ENCODE measurements at regions not wholly inside any gene's neighbourhood (a gene's known extent, or its start where the extent isn't known, plus 50 kb on each side); places are given as distances from the start of the nearest gene placed in this dataset.

GRCh38 chr9:78882481-78882880, 585.6 kb downstream of the PSAT1 start:
- POLR2A ChIA-PET = no interaction called here
- no peaks in the 10 kb centered on the region for H3K36me3 ChIP-seq (ENCODE audit: insufficient read depth, low read length)
- no peaks in the 10 kb centered on the region for H3K27me3 Mint-ChIP-seq
- CTCF ChIA-PET = no interaction called here
- no peaks in the 10 kb centered on the region for H3K36me3 Mint-ChIP-seq
- no peaks in the 10 kb centered on the region for H3K9me3 ChIP-seq (ENCODE audit: low read length)
- no peaks in the 10 kb centered on the region for H3K4me1 ChIP-seq (ENCODE audit: insufficient read depth, low read length)
- no peak overlapping the region for H3K27ac Mint-ChIP-seq
- no peak for DNase-seq
- H3K27ac ChIP-seq (ENCODE audit: low read depth, low read length) = no peak overlapping the region
- H3K4me3 Mint-ChIP-seq = no peak overlapping the region
- peaks cover 0 to 2% (median 0%) of the 10 kb centered on the region in 5 donors for H3K9me3 Mint-ChIP-seq
- no peaks in the 10 kb centered on the region for H3K4me1 Mint-ChIP-seq
- H3K27me3 ChIP-seq (ENCODE audit: insufficient read depth, low read length, poor library complexity, severe bottlenecking) = no peaks in the 10 kb centered on the region
- no peak overlapping the region for H3K4me3 ChIP-seq (ENCODE audit: low read length)

DNA sequence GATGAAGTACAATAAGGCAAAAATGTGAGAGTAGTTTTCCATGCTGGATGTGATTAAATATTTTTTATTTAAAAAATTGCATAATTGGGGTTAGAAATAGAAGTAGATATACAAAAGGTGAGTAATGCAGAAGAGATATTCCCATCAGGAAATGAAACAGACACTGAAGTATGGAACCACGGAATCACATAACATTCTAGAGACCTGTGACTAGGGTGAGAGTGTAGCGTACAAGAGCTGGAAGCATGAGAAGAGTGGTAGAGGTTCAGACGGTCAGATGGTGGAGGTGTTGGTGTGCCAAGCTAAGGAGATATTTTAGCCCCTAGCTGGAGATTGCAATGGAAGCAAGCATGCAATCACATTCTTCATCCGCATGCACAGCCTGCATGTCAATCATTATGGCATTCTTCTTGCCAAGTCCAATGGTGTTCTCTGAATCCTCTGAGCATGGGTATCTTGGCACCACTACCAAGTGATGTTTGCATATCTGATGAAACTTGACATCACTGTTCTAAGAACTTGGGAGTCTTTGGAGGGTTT, 587.8 kb downstream of the PSAT1 start:
- Mint-ChIP-seq H3K27me3 (no peaks in the 10 kb centered on the region), H3K9me3 (peaks cover 0 to 4% (median 0%) of the 10 kb centered on the region in 5 donors)
- CTCF ChIA-PET = no interaction called here

DNA sequence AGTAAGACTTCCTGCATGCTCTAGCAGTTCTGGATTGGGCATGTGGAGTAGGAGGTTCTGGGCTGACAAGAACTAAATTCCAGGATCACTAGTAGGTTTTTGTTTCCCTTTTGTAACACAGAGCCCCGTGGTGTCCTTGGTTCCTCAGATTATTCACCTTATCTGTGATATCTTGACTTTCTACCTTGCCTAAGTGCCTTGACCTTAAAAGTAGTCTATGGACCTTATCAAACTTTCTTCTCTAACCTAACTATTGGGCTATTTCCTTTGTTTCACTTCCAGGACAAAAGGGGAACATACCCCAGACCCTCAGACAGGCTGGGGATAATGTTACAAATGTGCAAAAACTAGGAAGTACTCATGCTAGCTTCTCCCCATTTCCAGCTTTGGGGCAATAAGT, 595.3 kb downstream of the PSAT1 start:
- Mint-ChIP-seq H3K27me3 (no peaks in the 10 kb centered on the region), H3K4me1 (no peaks in the 10 kb centered on the region), H3K4me3 (no peak overlapping the region), H3K9me3 (peaks cover 0 to 4% (median 2%) of the 10 kb centered on the region in 5 donors), H3K36me3 (no peaks in the 10 kb centered on the region), H3K27ac (no peak overlapping the region)
- Histone ChIP-seq H3K4me1 (ENCODE audit: insufficient read depth, low read length) (no peaks in the 10 kb centered on the region), H3K9me3 (ENCODE audit: low read length) (no peaks in the 10 kb centered on the region), H3K27ac (ENCODE audit: low read depth, low read length) (no peak overlapping the region), H3K27me3 (ENCODE audit: insufficient read depth, low read length, poor library complexity, severe bottlenecking) (no peaks in the 10 kb centered on the region), H3K36me3 (ENCODE audit: insufficient read depth, low read length) (no peaks in the 10 kb centered on the region), H3K4me3 (ENCODE audit: low read length) (no peak overlapping the region)
- ChIA-PET CTCF (interaction anchor here (1.0 kb wide), 1 partner anchor 12 kb away, joined by 3 read pairs; no protein-coding TSS in a partner anchor), POLR2A (no interaction called here)
- DNase-seq = no peak

More for the DNA sequence above, 587.8 kb downstream of the PSAT1 start:
- Mint-ChIP-seq H3K4me1 (no peaks in the 10 kb centered on the region), H3K36me3 (no peaks in the 10 kb centered on the region), H3K4me3 (no peak overlapping the region), H3K27ac (no peak overlapping the region)
- Histone ChIP-seq H3K36me3 (ENCODE audit: insufficient read depth, low read length) (no peaks in the 10 kb centered on the region), H3K9me3 (ENCODE audit: low read length) (no peaks in the 10 kb centered on the region), H3K4me3 (ENCODE audit: low read length) (no peak overlapping the region), H3K4me1 (ENCODE audit: insufficient read depth, low read length) (no peaks in the 10 kb centered on the region), H3K27ac (ENCODE audit: low read depth, low read length) (no peak overlapping the region), H3K27me3 (ENCODE audit: insufficient read depth, low read length, poor library complexity, severe bottlenecking) (no peaks in the 10 kb centered on the region)
- DNase-seq = no peak
- POLR2A ChIA-PET = no interaction called here

DNA sequence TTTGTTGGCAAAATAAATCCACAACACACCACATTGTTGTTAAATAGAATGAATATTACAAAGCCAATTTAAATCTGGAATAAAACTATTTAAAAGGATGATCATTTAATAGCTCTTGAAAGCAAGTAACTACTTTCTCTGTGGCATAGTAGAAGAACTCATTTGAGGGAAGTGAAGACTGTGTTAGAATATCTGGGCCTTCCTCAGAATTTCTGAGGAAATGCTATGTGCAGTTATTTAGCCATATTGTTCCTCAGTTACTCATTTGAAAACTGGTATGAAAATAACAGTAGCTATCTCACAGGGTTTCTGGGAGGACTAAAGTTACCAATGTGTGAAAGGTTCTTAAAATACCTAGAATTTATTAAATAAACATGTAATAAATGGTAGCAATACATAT, 595.8 kb downstream of the PSAT1 start:
- DNase-seq = no peak
- Histone ChIP-seq H3K9me3 (ENCODE audit: low read length) (no peaks in the 10 kb centered on the region), H3K27ac (ENCODE audit: low read depth, low read length) (no peak overlapping the region), H3K36me3 (ENCODE audit: insufficient read depth, low read length) (no peaks in the 10 kb centered on the region), H3K4me1 (ENCODE audit: insufficient read depth, low read length) (no peaks in the 10 kb centered on the region), H3K4me3 (ENCODE audit: low read length) (no peak overlapping the region), H3K27me3 (ENCODE audit: insufficient read depth, low read length, poor library complexity, severe bottlenecking) (no peaks in the 10 kb centered on the region)
- no peak overlapping the region for H3K4me3 Mint-ChIP-seq
- H3K27ac Mint-ChIP-seq = no peak overlapping the region
- H3K4me1 Mint-ChIP-seq = no peaks in the 10 kb centered on the region
- ChIA-PET CTCF (interaction anchor here (1.0 kb wide), 1 partner anchor 12 kb away, joined by 3 read pairs; no protein-coding TSS in a partner anchor), POLR2A (no interaction called here)
- peaks cover 0 to 4% (median 2%) of the 10 kb centered on the region in 5 donors for H3K9me3 Mint-ChIP-seq
- H3K36me3 Mint-ChIP-seq = no peaks in the 10 kb centered on the region
- no peaks in the 10 kb centered on the region for H3K27me3 Mint-ChIP-seq

DNA sequence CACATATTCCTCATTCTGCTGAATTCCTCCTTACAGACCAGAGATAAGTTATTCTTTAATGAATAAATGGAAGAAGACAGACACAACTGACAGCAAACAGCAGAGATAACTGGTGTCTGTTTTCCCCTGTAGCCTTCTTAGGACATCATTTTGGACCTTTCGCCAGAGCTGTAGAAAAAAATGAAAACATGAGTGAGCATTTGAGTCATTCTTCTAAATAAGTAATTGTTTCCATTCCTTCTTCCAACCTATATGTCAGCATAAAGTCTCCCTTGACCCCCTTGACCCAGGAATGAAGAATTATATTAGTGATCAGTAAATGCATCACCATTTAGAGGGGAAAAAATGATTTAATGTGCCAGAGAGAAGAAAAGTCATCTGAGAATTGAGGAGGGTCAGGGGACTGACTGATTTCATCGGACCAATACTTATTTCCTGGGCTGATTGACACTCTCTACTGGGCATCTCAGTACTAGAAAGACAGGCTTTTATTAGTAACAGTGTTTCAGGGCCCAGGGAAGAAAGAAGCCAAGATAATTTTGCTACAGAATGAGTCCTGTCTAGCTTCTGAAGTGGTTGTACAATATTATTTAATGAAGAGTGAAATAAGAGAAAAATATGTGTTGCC, 597.0 kb downstream of the PSAT1 start:
- Histone ChIP-seq H3K4me3 (ENCODE audit: low read length) (no peak overlapping the region), H3K36me3 (ENCODE audit: insufficient read depth, low read length) (no peaks in the 10 kb centered on the region), H3K9me3 (ENCODE audit: low read length) (no peaks in the 10 kb centered on the region), H3K4me1 (ENCODE audit: insufficient read depth, low read length) (no peaks in the 10 kb centered on the region), H3K27ac (ENCODE audit: low read depth, low read length) (no peak overlapping the region), H3K27me3 (ENCODE audit: insufficient read depth, low read length, poor library complexity, severe bottlenecking) (no peaks in the 10 kb centered on the region)
- DNase-seq = no peak
- H3K4me1 Mint-ChIP-seq = no peaks in the 10 kb centered on the region
- no peak overlapping the region for H3K4me3 Mint-ChIP-seq
- peaks cover 0 to 5% (median 2%) of the 10 kb centered on the region in 5 donors for H3K9me3 Mint-ChIP-seq
- POLR2A ChIA-PET = no interaction called here
- no peaks in the 10 kb centered on the region for H3K36me3 Mint-ChIP-seq
- CTCF ChIA-PET = no interaction called here
- no peak overlapping the region for H3K27ac Mint-ChIP-seq
- H3K27me3 Mint-ChIP-seq = no peaks in the 10 kb centered on the region

DNA sequence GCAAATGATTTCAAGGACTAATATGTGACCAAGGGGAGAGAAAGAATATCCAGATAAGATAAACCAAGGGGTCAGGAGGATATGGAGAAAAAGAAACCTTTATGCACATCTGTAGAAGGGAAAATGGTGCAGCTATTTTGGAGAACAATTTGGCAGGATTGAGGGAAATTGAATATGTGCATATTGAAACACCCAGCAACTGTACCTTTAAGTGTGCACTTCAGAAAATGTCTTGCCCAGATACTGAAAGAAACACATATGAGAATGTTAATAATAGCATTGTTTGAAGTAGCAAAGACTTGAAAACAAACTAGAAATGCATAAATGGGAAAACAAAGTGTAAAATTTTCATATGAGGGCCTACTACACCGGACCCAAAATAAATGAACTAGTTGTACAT, 599.6 kb downstream of the PSAT1 start:
- no peaks in the 10 kb centered on the region for H3K36me3 ChIP-seq (ENCODE audit: insufficient read depth, low read length)
- peaks cover 0 to 5% (median 2%) of the 10 kb centered on the region in 5 donors for H3K9me3 Mint-ChIP-seq
- H3K4me1 Mint-ChIP-seq = no peaks in the 10 kb centered on the region
- H3K27me3 Mint-ChIP-seq = no peaks in the 10 kb centered on the region
- DNase-seq = no peak
- H3K27ac Mint-ChIP-seq = no peak overlapping the region
- H3K36me3 Mint-ChIP-seq = no peaks in the 10 kb centered on the region
- H3K4me3 Mint-ChIP-seq = no peak overlapping the region
- ChIA-PET POLR2A (no interaction called here), CTCF (no interaction called here)
- H3K9me3 ChIP-seq (ENCODE audit: low read length) = no peaks in the 10 kb centered on the region
- H3K4me3 ChIP-seq (ENCODE audit: low read length) = no peak overlapping the region
- H3K4me1 ChIP-seq (ENCODE audit: insufficient read depth, low read length) = no peaks in the 10 kb centered on the region
- no peak overlapping the region for H3K27ac ChIP-seq (ENCODE audit: low read depth, low read length)
- no peaks in the 10 kb centered on the region for H3K27me3 ChIP-seq (ENCODE audit: insufficient read depth, low read length, poor library complexity, severe bottlenecking)

DNA sequence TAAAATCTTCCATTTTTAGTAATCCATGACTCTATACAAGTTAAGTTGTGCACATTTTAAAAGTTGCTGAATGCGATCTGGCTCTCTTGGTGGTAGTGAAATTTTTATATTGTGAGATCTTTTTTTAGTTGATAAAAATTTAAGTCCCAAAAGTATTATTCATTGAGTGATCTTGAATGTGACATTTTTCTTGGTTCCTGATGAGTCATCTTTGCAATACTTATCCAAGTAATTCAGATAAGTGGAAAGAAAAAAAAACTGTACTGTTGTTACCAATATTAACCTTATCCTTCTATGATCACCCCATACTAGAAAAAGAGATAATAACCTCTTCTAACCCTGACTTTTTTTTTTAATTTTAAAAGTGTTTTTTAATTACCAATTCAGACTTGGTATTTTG, 601.3 kb downstream of the PSAT1 start:
- no peak for DNase-seq
- H3K9me3 Mint-ChIP-seq = peaks cover 0 to 8% (median 2%) of the 10 kb centered on the region in 5 donors
- no peaks in the 10 kb centered on the region for H3K4me1 Mint-ChIP-seq
- ChIA-PET CTCF (no interaction called here), POLR2A (no interaction called here)
- no peaks in the 10 kb centered on the region for H3K36me3 ChIP-seq (ENCODE audit: insufficient read depth, low read length)
- no peaks in the 10 kb centered on the region for H3K27me3 ChIP-seq (ENCODE audit: insufficient read depth, low read length, poor library complexity, severe bottlenecking)
- no peaks in the 10 kb centered on the region for H3K9me3 ChIP-seq (ENCODE audit: low read length)
- no peak overlapping the region for H3K27ac Mint-ChIP-seq
- H3K36me3 Mint-ChIP-seq = no peaks in the 10 kb centered on the region
- H3K4me1 ChIP-seq (ENCODE audit: insufficient read depth, low read length) = no peaks in the 10 kb centered on the region
- no peaks in the 10 kb centered on the region for H3K27me3 Mint-ChIP-seq
- no peak overlapping the region for H3K4me3 ChIP-seq (ENCODE audit: low read length)
- H3K27ac ChIP-seq (ENCODE audit: low read depth, low read length) = no peak overlapping the region
- H3K4me3 Mint-ChIP-seq = no peak overlapping the region

DNA sequence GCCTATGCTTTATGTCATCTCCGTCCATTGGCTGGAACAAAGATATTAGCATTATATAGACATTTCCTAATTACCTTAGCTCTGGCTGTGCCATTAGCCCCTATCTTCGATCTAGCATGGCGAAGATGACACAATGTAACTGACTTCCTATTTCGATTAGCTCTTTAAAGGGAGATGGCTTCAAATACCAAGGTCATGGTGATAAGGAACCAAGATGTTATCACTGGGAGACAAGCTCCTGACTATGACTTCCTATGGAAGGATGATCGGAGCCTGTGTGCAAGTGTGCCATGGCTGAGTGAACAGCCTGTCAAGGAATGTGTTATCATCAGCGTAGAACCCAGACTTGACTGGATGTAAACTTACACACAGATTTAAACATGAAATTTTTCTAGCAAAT, 602.1 kb downstream of the PSAT1 start:
- ChIA-PET CTCF (no interaction called here), POLR2A (no interaction called here)
- Histone ChIP-seq H3K4me3 (ENCODE audit: low read length) (no peak overlapping the region), H3K9me3 (ENCODE audit: low read length) (no peaks in the 10 kb centered on the region), H3K36me3 (ENCODE audit: insufficient read depth, low read length) (no peaks in the 10 kb centered on the region), H3K27ac (ENCODE audit: low read depth, low read length) (no peak overlapping the region), H3K4me1 (ENCODE audit: insufficient read depth, low read length) (no peaks in the 10 kb centered on the region), H3K27me3 (ENCODE audit: insufficient read depth, low read length, poor library complexity, severe bottlenecking) (no peaks in the 10 kb centered on the region)
- DNase-seq = no peak
- Mint-ChIP-seq H3K9me3 (peaks cover 0 to 8% (median 0%) of the 10 kb centered on the region in 5 donors), H3K36me3 (no peaks in the 10 kb centered on the region), H3K27me3 (no peaks in the 10 kb centered on the region), H3K27ac (no peak overlapping the region), H3K4me3 (no peak overlapping the region), H3K4me1 (no peaks in the 10 kb centered on the region)
